ENCODE measurements at regions not wholly inside any gene's neighbourhood (a gene's known extent, or its start where the extent isn't known, plus 50 kb on each side); places are given as distances from the start of the nearest gene placed in this dataset.
"Not testable (repeated sequence)": the region's sequence is repeated elsewhere in the genome, so short reads cannot be mapped to it uniquely, and the experiment has no call there.

GRCh38 chr1:234816864-234817263 lies 206.9 kb upstream of the IRF2BP2 start:
- TF ChIP-seq, protein P1, sequence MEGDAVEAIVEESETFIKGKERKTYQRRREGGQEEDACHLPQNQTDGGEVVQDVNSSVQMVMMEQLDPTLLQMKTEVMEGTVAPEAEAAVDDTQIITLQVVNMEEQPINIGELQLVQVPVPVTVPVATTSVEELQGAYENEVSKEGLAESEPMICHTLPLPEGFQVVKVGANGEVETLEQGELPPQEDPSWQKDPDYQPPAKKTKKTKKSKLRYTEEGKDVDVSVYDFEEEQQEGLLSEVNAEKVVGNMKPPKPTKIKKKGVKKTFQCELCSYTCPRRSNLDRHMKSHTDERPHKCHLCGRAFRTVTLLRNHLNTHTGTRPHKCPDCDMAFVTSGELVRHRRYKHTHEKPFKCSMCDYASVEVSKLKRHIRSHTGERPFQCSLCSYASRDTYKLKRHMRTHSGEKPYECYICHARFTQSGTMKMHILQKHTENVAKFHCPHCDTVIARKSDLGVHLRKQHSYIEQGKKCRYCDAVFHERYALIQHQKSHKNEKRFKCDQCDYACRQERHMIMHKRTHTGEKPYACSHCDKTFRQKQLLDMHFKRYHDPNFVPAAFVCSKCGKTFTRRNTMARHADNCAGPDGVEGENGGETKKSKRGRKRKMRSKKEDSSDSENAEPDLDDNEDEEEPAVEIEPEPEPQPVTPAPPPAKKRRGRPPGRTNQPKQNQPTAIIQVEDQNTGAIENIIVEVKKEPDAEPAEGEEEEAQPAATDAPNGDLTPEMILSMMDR (IDR thresholded peaks at IDR 0.05; ENCODE audit: low read length): not testable (repeated sequence)
- not testable (repeated sequence) for TF ChIP-seq EZH2 (IDR thresholded peaks at IDR 0.05; ENCODE audit: borderline replicate concordance, low read length)
